ENCODE measurements at regions not wholly inside any gene's neighbourhood (a gene's known extent, or its start where the extent isn't known, plus 50 kb on each side); places are given as distances from the start of the nearest gene placed in this dataset.
A peak's percentile ranks its signal among the peaks of the same experiment; 100 is the strongest.

- no peak for DNase-seq
Measured at GRCh38 chr1:25034736-25035522, 104.9 kb upstream of the RUNX3 start.

DNA sequence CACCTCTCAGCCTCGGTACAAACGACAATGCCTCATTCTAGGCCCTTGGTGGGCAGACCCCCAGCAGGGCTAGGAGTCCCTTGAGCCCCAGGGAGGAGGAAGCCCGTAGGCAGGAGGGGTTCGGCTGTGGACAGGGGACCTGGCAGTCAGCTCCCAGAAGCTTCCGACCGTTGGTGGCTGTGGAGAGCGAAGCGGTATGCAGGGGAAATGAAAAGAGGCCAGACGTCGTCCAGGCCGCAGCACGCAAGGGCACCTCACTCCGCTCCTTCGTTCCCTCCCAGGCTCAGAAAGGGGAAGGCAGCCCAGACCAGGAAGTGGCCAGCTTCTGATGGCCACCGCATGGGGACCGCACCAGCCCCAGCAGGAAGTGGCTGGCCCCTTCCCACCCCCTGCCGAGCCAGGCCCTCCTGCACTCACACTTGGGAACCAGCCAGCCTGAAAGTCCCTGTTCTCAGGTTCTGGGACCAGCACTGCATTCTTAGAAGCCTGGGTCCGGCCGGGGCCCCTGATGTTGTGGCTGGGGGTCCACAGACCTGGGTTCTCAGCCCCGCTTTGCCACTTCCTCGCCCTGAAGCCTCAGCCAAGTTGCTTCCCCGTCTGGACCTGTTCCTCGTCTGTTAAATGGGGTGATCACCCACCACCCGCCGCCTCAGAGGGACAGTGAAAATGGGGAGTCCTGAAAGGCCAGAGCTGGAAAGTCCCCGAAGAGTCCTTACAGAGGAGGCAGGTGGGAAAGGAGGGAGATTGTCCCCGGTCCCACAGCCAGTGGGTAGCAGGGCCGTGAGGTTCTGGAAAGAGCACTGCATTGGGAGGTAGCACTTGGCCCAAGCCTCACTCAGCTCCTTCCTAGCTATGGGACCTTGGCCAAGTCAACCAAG, 104.0 kb upstream of the RUNX3 start:
- no peak for DNase-seq

DNA sequence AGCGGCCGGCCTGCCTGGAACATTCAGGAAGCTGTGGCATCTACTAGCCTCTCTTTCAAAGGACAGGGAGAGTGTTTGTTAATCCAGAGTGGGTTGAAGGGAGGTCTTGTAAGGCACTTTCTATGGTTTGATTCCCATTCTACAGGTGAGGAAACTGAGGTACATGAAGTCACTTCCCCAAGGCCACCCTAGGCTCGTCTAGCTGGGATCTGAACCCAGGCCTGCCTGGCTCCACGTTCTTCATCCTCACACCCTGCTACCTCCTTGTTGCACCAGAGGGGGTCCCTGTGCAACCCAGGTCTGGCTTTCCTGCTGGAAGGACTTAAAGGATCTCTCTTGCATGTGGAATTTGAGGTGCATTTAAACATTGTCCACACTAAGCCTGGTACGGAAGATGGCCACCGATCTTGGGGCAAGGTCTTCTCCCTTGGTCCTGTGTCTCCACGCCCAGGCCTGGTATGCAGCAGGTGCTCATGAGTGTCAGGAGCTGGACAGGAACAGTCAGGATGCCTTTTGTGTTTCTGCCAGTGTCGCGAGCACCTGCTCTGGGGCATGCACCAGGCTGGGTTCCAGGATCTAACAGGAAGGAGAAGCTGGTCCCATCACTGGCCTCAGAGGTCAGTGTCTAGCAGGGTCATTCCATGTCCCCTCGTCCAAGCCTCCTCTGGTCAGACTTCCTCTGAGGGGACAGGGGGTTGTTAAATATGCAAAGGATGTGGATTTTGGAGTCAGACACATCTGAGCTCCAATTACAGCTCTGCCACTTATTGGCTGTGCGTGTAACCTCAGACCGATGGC, 103.2 kb upstream of the RUNX3 start:
- DNase-seq = no peak

- peak; percentile 20 to 78 (median 65) for DNase-seq
Measured at GRCh38 chr1:25031966-25032667, 102.0 kb upstream of the RUNX3 start.

GRCh38 chr1:25031601-25031965, 101.5 kb upstream of the RUNX3 start:
- DNase-seq = peak in 1 of 6 experiments; percentile 17

GRCh38 chr1:25030674-25031589, 100.9 kb upstream of the RUNX3 start:
- DNase-seq = peak in 2 of 6 experiments; percentile 26 to 41

GRCh38 chr1:25030012-25030411, 99.9 kb upstream of the RUNX3 start:
- DNase-seq = no peak

GRCh38 chr1:25028907-25029599, 99.0 kb upstream of the RUNX3 start:
- DNase-seq = no peak

GRCh38 chr1:25028587-25028906, 98.5 kb upstream of the RUNX3 start:
- DNase-seq = no peak

DNA sequence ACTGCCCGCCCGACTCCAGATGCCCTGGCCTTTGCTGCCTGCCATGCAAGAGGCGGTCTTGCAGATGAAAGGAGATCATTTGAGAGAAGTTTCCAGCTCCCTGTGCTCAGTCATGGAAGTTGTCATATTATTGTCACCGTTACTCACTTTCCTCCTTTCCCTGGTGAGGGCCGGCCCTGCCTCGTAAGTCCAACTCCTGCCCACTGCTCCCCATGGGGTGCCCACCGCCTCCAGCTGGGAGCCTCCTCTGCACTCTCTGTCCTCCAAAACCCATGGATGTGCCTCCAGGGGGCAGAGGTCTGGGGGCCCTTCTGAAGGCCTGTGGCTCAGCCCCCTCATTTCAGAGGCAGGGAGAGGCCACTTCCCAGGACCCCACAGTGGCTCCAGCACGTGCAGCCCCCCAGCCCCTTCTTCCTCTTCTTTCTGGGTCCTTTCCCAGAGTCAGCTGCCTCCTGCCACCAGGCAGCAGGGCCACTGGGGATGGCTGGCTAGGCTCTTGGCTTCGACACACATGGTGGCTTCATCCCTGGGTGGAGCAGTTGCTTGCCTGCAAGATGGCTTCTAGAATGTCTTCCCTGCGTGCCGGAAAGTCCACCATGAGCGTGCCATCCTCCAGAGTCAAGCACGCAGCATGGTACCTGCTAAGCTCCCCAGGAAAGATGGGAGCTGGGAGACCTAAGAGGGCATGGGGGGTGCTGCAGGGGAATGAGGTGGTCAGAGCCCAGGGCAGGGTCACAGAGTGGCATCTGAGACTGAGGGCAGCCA, 97.9 kb upstream of the RUNX3 start:
- DNase-seq = no peak

- no peak for DNase-seq
Measured at GRCh38 chr1:25026730-25027450, 96.8 kb upstream of the RUNX3 start.

DNA sequence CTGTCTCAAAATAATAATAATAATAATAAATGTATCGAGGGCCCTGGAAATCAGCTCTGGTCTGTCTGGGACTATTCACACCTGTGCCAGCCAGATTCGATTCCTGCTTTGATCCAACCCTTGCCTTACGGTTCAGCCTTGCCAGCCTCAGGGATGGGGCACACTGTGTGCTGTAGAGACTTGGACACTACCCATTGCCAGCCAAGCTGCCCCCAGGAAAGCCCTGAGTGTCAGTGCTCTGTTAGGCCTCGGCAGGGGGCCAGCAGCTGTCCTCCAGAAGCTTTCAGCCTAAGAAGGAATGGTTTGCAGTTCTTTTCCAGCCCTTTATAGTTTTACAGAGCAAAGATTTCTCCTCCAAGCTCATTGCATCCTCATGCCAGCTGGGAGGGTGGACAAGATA, 96.2 kb upstream of the RUNX3 start:
- no peak for DNase-seq

DNA sequence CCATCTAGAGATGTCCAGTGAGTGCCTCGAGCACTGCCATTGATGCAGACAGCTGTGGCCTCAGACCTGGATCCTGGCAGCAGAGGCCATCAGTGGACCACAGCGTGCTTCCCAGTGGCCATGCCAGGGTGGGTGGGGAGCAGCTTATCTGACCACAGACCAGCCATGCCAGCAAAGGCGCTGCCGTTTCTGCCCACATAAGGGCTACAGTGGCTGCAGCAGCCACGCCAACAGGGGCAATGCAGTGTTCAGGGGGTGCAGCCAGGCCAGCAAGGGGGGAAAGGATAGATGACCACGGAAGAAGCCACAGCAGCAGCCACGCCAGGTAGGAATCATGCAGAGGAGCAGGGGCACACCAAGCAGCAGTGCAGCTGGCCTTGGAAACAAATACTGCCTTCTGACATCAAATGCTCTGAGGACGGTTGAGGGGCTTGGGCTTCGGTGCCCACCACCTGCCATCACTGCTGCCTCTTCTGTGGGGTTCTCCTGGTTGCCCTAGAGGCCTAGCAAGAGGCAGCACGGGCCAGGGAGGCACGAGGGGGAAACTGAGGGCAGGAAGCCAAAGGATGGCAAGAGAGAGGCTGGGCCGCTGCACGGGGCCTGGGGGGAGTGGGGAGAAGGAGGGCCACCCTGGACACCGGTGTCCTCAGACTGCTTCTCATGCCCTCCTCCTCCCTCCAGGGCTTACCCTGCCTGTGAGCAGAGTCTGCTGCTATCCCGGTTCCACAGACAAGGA, 94.7 kb upstream of the RUNX3 start:
- DNase-seq = no peak

DNA sequence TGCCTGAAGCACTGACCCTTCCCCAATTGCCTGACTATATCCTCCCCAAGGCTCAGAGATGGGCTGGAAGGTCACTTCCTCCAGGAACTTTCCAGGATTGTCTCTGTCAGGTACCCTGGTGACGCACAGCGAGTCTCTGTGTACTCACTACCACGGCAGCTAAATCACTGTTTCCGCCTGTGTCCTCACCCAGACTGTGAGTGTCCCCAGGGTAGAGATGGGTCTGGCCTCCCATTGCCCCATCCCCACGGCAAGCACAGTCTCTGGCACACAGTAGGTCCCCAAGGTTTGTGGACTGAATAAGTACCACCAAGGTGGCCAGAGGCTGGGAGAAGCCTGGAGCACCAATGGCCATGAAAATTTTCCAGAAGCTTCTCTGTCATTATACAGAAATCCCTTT, 93.8 kb upstream of the RUNX3 start:
- DNase-seq = no peak

GRCh38 chr1:25023190-25023578, 93.1 kb upstream of the RUNX3 start:
- DNase-seq = no peak

GRCh38 chr1:25022361-25023189, 92.5 kb upstream of the RUNX3 start:
- peak; percentile 84 to 90 (median 88) for DNase-seq

DNA sequence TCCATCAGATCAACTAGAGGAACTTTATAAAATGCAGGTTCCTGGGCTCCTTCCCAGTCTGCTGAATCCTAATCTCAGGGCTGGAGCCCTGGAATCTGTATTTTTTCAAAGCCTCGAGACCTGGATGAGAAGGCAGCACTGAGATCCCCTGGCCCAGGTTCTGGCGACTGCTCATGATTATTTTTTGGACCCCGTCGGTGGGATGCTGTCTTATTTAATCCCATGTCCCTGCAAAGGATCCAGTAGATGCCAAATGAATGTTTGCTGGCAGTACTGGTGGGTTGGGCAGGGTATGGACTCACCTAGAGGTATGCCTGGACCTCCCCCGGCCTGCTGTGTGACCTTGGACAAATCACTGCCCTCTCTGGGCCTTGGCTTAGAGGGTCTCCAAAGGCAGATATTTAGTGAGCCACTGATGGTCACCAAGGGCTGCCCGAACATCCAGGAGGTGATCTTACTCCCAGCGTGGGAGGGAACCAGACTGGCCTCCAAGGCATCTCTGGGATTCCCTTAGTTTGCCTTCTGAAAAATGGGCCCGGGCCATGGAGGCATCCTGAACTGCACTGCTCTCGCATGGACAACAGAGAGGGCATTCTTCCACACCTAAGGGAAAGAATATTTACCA, 91.6 kb upstream of the RUNX3 start:
- DNase-seq = no peak
